ENCODE measurements at regions not wholly inside any gene's neighbourhood (a gene's known extent, or its start where the extent isn't known, plus 50 kb on each side); places are given as distances from the start of the nearest gene placed in this dataset.

GRCh38 chr3:63745757-63746156, 73.3 kb upstream of the C3orf49 start:
- Histone ChIP-seq H4K20me1 (replicated peaks; ENCODE audit: control insufficient read depth, extremely low read depth, insufficient read depth, low read length) (no peaks in the 10 kb centered on the region), H3K9me1 (replicated peaks; ENCODE audit: control insufficient read depth, extremely low read depth, insufficient read depth, low read length) (no peaks in the 10 kb centered on the region), H3K9ac (replicated peaks; ENCODE audit: extremely low read depth, insufficient read depth, low read length) (no peak overlapping the region), H3K27ac (ENCODE audit: insufficient read depth, low read depth, low read length) (no peak overlapping the region), H3K79me2 (ENCODE audit: control insufficient read depth, insufficient read depth, low read length) (no peaks in the 10 kb centered on the region), H3K9me3 (replicated peaks; ENCODE audit: control insufficient read depth, insufficient read depth, low read length) (no peaks in the 10 kb centered on the region), H3K27me3 (ENCODE audit: control insufficient read depth in 2 of 2, insufficient read depth in 2 of 2, low read length in 2 of 2) (no peaks in the 10 kb centered on the region), H3K4me2 (ENCODE audit: insufficient read depth, low read length) (no peak overlapping the region), H3K36me3 (ENCODE audit: control insufficient read depth in 2 of 2, extremely low read depth in 1 of 2, insufficient read depth in 2 of 2, low read length in 2 of 2) (no peaks in the 10 kb centered on the region), H2AFZ (ENCODE audit: low read depth, low read length) (no peak overlapping the region), H3K4me1 (ENCODE audit: control insufficient read depth, extremely low read depth, insufficient read depth, low read length) (no peaks in the 10 kb centered on the region), H3K4me3 (replicated peaks in 1 of 3; ENCODE audit: insufficient read depth in 1 of 3, low read depth in 1 of 3, low read length in 3 of 3) (no peak overlapping the region)
- ChIA-PET CTCF (no interaction called here), POLR2A (no interaction called here)
- BruUV-seq (replicated peaks): no TSS peak
- DNase-seq (ENCODE audit: low read depth, low spot score) (no peak), FAIRE-seq (no peak)
- no peak for TF ChIP-seq POLR2A (IDR thresholded peaks at IDR 0.05; ENCODE audit: low read depth, low read length)
- dilution Hi-C loops (cut with MboI; ENCODE audit: extremely low pct_ligation_motif_present, low sequenced_read_pairs): no loop called here
- intact Hi-C loops (cut with micrococcal nuclease): no loop called here

- ChIA-PET CTCF (no interaction called here), POLR2A (no interaction called here)
- H3K36me3 ChIP-seq (ENCODE audit: control insufficient read depth in 2 of 2, extremely low read depth in 1 of 2, insufficient read depth in 2 of 2, low read length in 2 of 2): no peaks in the 10 kb centered on the region
- H4K20me1 ChIP-seq (replicated peaks; ENCODE audit: control insufficient read depth, extremely low read depth, insufficient read depth, low read length): no peaks in the 10 kb centered on the region
- no peak overlapping the region for H2AFZ ChIP-seq (ENCODE audit: low read depth, low read length)
- H3K79me2 ChIP-seq (ENCODE audit: control insufficient read depth, insufficient read depth, low read length): no peaks in the 10 kb centered on the region
- FAIRE-seq: no peak
- H3K4me1 ChIP-seq (ENCODE audit: control insufficient read depth, extremely low read depth, insufficient read depth, low read length): no peaks in the 10 kb centered on the region
- H3K27me3 ChIP-seq (ENCODE audit: control insufficient read depth in 2 of 2, insufficient read depth in 2 of 2, low read length in 2 of 2): no peaks in the 10 kb centered on the region
- DNase-seq (ENCODE audit: low read depth, low spot score): no peak
- no peak overlapping the region for H3K9ac ChIP-seq (replicated peaks; ENCODE audit: extremely low read depth, insufficient read depth, low read length)
- TF ChIP-seq FOS (IDR thresholded peaks at IDR 0.05; ENCODE audit: borderline replicate concordance, insufficient read depth, low read length): no peak
- no peak for TF ChIP-seq JUN (IDR thresholded peaks at IDR 0.05; ENCODE audit: borderline replicate concordance, insufficient read depth, insufficient read length, low read depth)
- TF ChIP-seq, protein P1, sequence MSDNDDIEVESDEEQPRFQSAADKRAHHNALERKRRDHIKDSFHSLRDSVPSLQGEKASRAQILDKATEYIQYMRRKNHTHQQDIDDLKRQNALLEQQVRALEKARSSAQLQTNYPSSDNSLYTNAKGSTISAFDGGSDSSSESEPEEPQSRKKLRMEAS (IDR thresholded peaks at IDR 0.05; ENCODE audit: insufficient read depth, insufficient read length): no peak
- dilution Hi-C loops (cut with MboI; ENCODE audit: extremely low pct_ligation_motif_present, low sequenced_read_pairs) (no loop called here), intact Hi-C loops (cut with micrococcal nuclease) (no loop called here)
- no peak overlapping the region for H3K4me3 ChIP-seq (replicated peaks in 1 of 3; ENCODE audit: insufficient read depth in 1 of 3, low read depth in 1 of 3, low read length in 3 of 3)
- no peak overlapping the region for H3K27ac ChIP-seq (ENCODE audit: insufficient read depth, low read depth, low read length)
- H3K9me3 ChIP-seq (replicated peaks; ENCODE audit: control insufficient read depth, insufficient read depth, low read length): no peaks in the 10 kb centered on the region
- no peaks in the 10 kb centered on the region for H3K9me1 ChIP-seq (replicated peaks; ENCODE audit: control insufficient read depth, extremely low read depth, insufficient read depth, low read length)
- H3K4me2 ChIP-seq (ENCODE audit: insufficient read depth, low read length): no peak overlapping the region
- no TSS peak for BruUV-seq (replicated peaks)
Observed at GRCh38 chr3:63746211-63746610, 72.9 kb upstream of the C3orf49 start.

Measured in endothelial cell of umbilical vein (primary cell).